ENCODE measurements at regions not wholly inside any gene's neighbourhood (a gene's known extent, or its start where the extent isn't known, plus 50 kb on each side); places are given as distances from the start of the nearest gene placed in this dataset.

GRCh38 chr18:41456831-41457230, 498.2 kb upstream of the PIK3C3 start:
- TF ChIP-seq, protein P1, sequence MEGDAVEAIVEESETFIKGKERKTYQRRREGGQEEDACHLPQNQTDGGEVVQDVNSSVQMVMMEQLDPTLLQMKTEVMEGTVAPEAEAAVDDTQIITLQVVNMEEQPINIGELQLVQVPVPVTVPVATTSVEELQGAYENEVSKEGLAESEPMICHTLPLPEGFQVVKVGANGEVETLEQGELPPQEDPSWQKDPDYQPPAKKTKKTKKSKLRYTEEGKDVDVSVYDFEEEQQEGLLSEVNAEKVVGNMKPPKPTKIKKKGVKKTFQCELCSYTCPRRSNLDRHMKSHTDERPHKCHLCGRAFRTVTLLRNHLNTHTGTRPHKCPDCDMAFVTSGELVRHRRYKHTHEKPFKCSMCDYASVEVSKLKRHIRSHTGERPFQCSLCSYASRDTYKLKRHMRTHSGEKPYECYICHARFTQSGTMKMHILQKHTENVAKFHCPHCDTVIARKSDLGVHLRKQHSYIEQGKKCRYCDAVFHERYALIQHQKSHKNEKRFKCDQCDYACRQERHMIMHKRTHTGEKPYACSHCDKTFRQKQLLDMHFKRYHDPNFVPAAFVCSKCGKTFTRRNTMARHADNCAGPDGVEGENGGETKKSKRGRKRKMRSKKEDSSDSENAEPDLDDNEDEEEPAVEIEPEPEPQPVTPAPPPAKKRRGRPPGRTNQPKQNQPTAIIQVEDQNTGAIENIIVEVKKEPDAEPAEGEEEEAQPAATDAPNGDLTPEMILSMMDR (IDR thresholded peaks at IDR 0.05) = no peak
- TF ChIP-seq POLR2A (IDR thresholded peaks at IDR 0.05) = no peak
